ENCODE measurements at regions not wholly inside any gene's neighbourhood (a gene's known extent, or its start where the extent isn't known, plus 50 kb on each side); places are given as distances from the start of the nearest gene placed in this dataset.

DNA sequence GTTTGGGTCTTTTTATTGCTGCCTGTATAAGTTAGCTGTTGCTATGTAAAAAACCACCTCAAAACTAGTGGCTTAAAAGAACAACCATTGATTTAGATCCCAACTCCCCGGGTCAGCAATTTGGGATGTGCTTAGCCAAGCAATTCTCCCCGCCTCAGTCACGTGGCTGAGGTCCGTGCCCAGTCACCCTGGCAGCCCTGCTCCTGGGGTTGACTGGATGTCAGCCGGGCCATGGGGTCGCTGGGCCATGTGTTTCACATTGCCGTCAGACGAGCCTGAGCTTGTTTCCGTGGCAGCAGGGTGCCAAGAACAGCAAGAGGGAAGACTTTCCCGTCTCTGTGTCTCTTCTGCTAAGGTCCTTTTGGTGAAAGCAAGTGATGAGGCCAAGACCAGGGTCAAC is 345.7 kb upstream of the FAT1 start:
- CTCF ChIA-PET, result interaction anchor here (0.7 kb wide), 1 partner anchor 595 kb away, joined by 3 read pairs; no protein-coding TSS in a partner anchor
- TF ChIP-seq, protein P1, sequence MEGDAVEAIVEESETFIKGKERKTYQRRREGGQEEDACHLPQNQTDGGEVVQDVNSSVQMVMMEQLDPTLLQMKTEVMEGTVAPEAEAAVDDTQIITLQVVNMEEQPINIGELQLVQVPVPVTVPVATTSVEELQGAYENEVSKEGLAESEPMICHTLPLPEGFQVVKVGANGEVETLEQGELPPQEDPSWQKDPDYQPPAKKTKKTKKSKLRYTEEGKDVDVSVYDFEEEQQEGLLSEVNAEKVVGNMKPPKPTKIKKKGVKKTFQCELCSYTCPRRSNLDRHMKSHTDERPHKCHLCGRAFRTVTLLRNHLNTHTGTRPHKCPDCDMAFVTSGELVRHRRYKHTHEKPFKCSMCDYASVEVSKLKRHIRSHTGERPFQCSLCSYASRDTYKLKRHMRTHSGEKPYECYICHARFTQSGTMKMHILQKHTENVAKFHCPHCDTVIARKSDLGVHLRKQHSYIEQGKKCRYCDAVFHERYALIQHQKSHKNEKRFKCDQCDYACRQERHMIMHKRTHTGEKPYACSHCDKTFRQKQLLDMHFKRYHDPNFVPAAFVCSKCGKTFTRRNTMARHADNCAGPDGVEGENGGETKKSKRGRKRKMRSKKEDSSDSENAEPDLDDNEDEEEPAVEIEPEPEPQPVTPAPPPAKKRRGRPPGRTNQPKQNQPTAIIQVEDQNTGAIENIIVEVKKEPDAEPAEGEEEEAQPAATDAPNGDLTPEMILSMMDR (conservative IDR thresholded peaks at IDR 0.05; ENCODE audit: low read depth, low read length), result no peak
- TF ChIP-seq EZH2 (IDR thresholded peaks at IDR 0.05; ENCODE audit: borderline replicate concordance, low read depth, low read length, poor library complexity, severe bottlenecking), result no peak
- BruUV-seq (replicated peaks), result no TSS peak

DNA sequence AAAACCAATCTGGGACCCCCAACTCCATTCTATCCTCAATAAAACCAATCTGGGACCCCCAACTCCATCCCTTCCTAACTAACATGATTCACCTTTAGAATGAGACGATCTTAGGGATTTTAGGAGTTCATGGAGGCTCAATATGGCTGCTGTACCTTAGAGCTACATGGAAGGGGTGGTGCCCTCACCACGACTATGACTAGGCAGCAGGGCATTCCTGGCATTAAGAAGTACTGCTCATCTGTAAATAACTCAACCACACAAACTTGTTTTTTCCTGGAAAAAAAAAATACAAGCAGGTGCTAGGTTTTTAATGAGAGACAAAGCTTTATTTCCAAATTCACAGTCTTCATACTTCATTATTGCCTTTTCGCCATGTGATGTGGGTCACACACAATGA is 346.5 kb upstream of the FAT1 start:
- POLR2A ChIA-PET (ENCODE audit: low non-redundant PET), result no interaction called here
- intact Hi-C loops (cut with micrococcal nuclease; ENCODE audit: unreplicated experiment), result no loop called here
- Histone ChIP-seq H3K27ac (ENCODE audit: low read depth, low read length, poor library complexity, severe bottlenecking) (no peak overlapping the region), H3K4me3 (ENCODE audit: low read depth, low read length, poor library complexity, severe bottlenecking) (no peak overlapping the region), H3K36me3 (ENCODE audit: insufficient read depth, low read length, poor library complexity, severe bottlenecking) (no peaks in the 10 kb centered on the region), H3K4me1 (ENCODE audit: insufficient read depth, low read length, poor library complexity, severe bottlenecking) (no peaks in the 10 kb centered on the region), H3K9me3 (ENCODE audit: low read depth, low read length, poor library complexity, severe bottlenecking) (no peaks in the 10 kb centered on the region), H3K27me3 (replicated peaks; ENCODE audit: insufficient read depth, low read depth, low read length, poor library complexity) (peaks cover 83% of the 10 kb centered on the region)
- CTCF ChIA-PET, result no interaction called here
- TF ChIP-seq, protein P1 (conservative IDR thresholded peaks at IDR 0.05; ENCODE audit: low read depth, low read length), result no peak
- no peak for TF ChIP-seq EZH2 (IDR thresholded peaks at IDR 0.05; ENCODE audit: borderline replicate concordance, low read depth, low read length, poor library complexity, severe bottlenecking)
- no TSS peak for BruUV-seq (replicated peaks)
- no peak for DNase-seq (ENCODE audit: low spot score)

More for the DNA sequence above, 345.7 kb upstream of the FAT1 start:
- no peaks in the 10 kb centered on the region for H3K36me3 ChIP-seq (ENCODE audit: insufficient read depth, low read length, poor library complexity, severe bottlenecking)
- POLR2A ChIA-PET (ENCODE audit: low non-redundant PET), result no interaction called here
- H3K4me1 ChIP-seq (ENCODE audit: insufficient read depth, low read length, poor library complexity, severe bottlenecking), result no peaks in the 10 kb centered on the region
- no peaks in the 10 kb centered on the region for H3K9me3 ChIP-seq (ENCODE audit: low read depth, low read length, poor library complexity, severe bottlenecking)
- no peak overlapping the region for H3K4me3 ChIP-seq (ENCODE audit: low read depth, low read length, poor library complexity, severe bottlenecking)
- intact Hi-C loops (cut with micrococcal nuclease; ENCODE audit: unreplicated experiment), result no loop called here
- no peak overlapping the region for H3K27ac ChIP-seq (ENCODE audit: low read depth, low read length, poor library complexity, severe bottlenecking)
- no peak for DNase-seq (ENCODE audit: low spot score)
- peaks cover 83% of the 10 kb centered on the region for H3K27me3 ChIP-seq (replicated peaks; ENCODE audit: insufficient read depth, low read depth, low read length, poor library complexity)

DNA sequence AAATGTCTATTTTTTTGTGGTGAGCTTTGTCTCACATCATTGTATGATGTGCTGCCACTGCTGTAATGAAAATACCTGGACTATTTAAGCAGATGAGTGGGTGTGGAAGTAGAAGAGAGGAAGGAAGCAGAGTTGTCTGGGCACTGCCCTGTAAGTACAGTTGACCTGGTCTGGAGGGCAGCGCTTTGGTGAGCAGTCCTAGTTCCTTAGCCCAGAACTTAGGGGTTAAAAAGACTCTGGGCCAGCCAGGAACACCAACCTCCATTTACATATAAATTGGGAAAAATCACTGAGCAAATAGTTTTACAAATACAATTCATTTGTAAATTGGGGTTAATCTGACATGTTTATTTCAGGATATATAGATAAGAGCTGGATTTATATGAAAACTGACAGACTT is 347.1 kb upstream of the FAT1 start:
- intact Hi-C loops (cut with micrococcal nuclease; ENCODE audit: unreplicated experiment), result no loop called here
- ChIA-PET CTCF (no interaction called here), POLR2A (ENCODE audit: low non-redundant PET) (no interaction called here)
- Histone ChIP-seq H3K27ac (ENCODE audit: low read depth, low read length, poor library complexity, severe bottlenecking) (no peak overlapping the region), H3K4me1 (ENCODE audit: insufficient read depth, low read length, poor library complexity, severe bottlenecking) (no peaks in the 10 kb centered on the region), H3K4me3 (ENCODE audit: low read depth, low read length, poor library complexity, severe bottlenecking) (no peak overlapping the region), H3K36me3 (ENCODE audit: insufficient read depth, low read length, poor library complexity, severe bottlenecking) (no peaks in the 10 kb centered on the region), H3K9me3 (ENCODE audit: low read depth, low read length, poor library complexity, severe bottlenecking) (no peaks in the 10 kb centered on the region), H3K27me3 (replicated peaks; ENCODE audit: insufficient read depth, low read depth, low read length, poor library complexity) (peaks cover 83% of the 10 kb centered on the region)
- no peak for DNase-seq (ENCODE audit: low spot score)
- TF ChIP-seq, protein P1 (conservative IDR thresholded peaks at IDR 0.05; ENCODE audit: low read depth, low read length), result no peak
- no peak for TF ChIP-seq EZH2 (IDR thresholded peaks at IDR 0.05; ENCODE audit: borderline replicate concordance, low read depth, low read length, poor library complexity, severe bottlenecking)
- no TSS peak for BruUV-seq (replicated peaks)

Measured in A673 (cell line).